Embryonic facial prominence (tissue), 1 donor: ENCODE measurements at regions not wholly inside any gene's neighbourhood (a gene's known extent, or its start where the extent isn't known, plus 50 kb on each side); places are given as distances from the start of the nearest gene placed in this dataset.

Source experiments
- DNase-seq: peaks from one replicate; pipeline ENCODE4 v3.0.0-alpha.2; 2016; ENCODE audit errors: extremely low spot score

- no peak for DNase-seq
Measured at GRCh38 chr12:94783862-94784261, 133.5 kb upstream of the TMCC3 start.

- DNase-seq = no peak
Measured at GRCh38 chr12:94783343-94783742, 133.0 kb upstream of the TMCC3 start.

- no peak for DNase-seq
Measured at GRCh38 chr12:94781835-94782234, 131.5 kb upstream of the TMCC3 start.

GRCh38 chr12:94779485-94779884, 129.1 kb upstream of the TMCC3 start:
- DNase-seq = no peak

- DNase-seq = no peak
Measured at GRCh38 chr12:94777936-94778335, 127.6 kb upstream of the TMCC3 start.

- DNase-seq = no peak
Measured at GRCh38 chr12:94775710-94776109, 125.4 kb upstream of the TMCC3 start.

GRCh38 chr12:94771741-94772140, 121.4 kb upstream of the TMCC3 start:
- no peak for DNase-seq

GRCh38 chr12:94771199-94771598, 120.8 kb upstream of the TMCC3 start:
- DNase-seq = no peak

GRCh38 chr12:94770791-94771190, 120.4 kb upstream of the TMCC3 start:
- no peak for DNase-seq

GRCh38 chr12:94769776-94770759, 119.7 kb upstream of the TMCC3 start:
- no peak for DNase-seq

- DNase-seq = peak; percentile 14
Measured at GRCh38 chr12:94769047-94769420, 118.7 kb upstream of the TMCC3 start.

GRCh38 chr12:94768398-94769046, 118.2 kb upstream of the TMCC3 start:
- DNase-seq = no peak

- no peak for DNase-seq
Measured at GRCh38 chr12:94767956-94768355, 117.6 kb upstream of the TMCC3 start.

- no peak for DNase-seq
Measured at GRCh38 chr12:94766397-94766796, 116.0 kb upstream of the TMCC3 start.

- no peak for DNase-seq
Measured at GRCh38 chr12:94763462-94763861, 113.1 kb upstream of the TMCC3 start.

GRCh38 chr12:94762943-94763342, 112.6 kb upstream of the TMCC3 start:
- no peak for DNase-seq

GRCh38 chr12:94762259-94762942, 112.0 kb upstream of the TMCC3 start:
- no peak for DNase-seq

- no peak for DNase-seq
Measured at GRCh38 chr12:94761559-94761958, 111.2 kb upstream of the TMCC3 start.

- no peak for DNase-seq
Measured at GRCh38 chr12:94760786-94761185, 110.4 kb upstream of the TMCC3 start.

- no peak for DNase-seq
Measured at GRCh38 chr12:94756789-94757188, 106.4 kb upstream of the TMCC3 start.

GRCh38 chr12:94755598-94755997, 105.2 kb upstream of the TMCC3 start:
- no peak for DNase-seq

- DNase-seq = no peak
Measured at GRCh38 chr12:94754653-94755052, 104.3 kb upstream of the TMCC3 start.
